GM23248 (cell line): ENCODE measurements at regions not wholly inside any gene's neighbourhood (a gene's known extent, or its start where the extent isn't known, plus 50 kb on each side); places are given as distances from the start of the nearest gene placed in this dataset.

Experiments
- DNase-seq: peaks from one replicate; pipeline ENCODE4 v3.0.0-alpha.2; 2015
- H2AFZ ChIP-seq: fragments of 200-600 bp; sonication (generic); 2 replicates; pipeline ENCODE4 v1.6.1; 2016; ENCODE audit warnings: antibody characterized with exemption
- H3F3A ChIP-seq: fragments of 200-600 bp; sonication (generic); 2 replicates; pipeline ENCODE4 v1.6.1; 2016; ENCODE audit warnings: mild to moderate bottlenecking, antibody characterized with exemption, mixed run types; ENCODE audit not compliant: insufficient read depth
- H3K27ac ChIP-seq: fragments of 200-600 bp; sonication (generic); 2 replicates; pipeline ENCODE4 v1.5.1; 2016; ENCODE audit warnings: mild to moderate bottlenecking
- H3K27me3 ChIP-seq: fragments of 200-600 bp; sonication (generic); replicated peaks from 2 replicates; pipeline ENCODE4 v1.6.1; 2016; ENCODE audit warnings: mild to moderate bottlenecking; ENCODE audit not compliant: insufficient read depth
- H3K36me3 ChIP-seq: fragments of 200-600 bp; sonication (generic); 2 replicates; pipeline ENCODE4 v1.6.1; 2016; ENCODE audit warnings: low read depth, mild to moderate bottlenecking
- H3K4me1 ChIP-seq: fragments of 200-600 bp; sonication (generic); 2 replicates; pipeline ENCODE4 v1.6.1; 2016; ENCODE audit warnings: mild to moderate bottlenecking; ENCODE audit not compliant: insufficient read depth
- H3K4me2 ChIP-seq: fragments of 200-600 bp; sonication (generic); one replicate; pipeline ENCODE4 v1.6.1; 2016; ENCODE audit warnings: mild to moderate bottlenecking; ENCODE audit not compliant: unreplicated experiment
- H3K4me3 ChIP-seq: fragments of 200-600 bp; sonication (generic); 2 replicates; pipeline ENCODE4 v1.5.1; 2016; ENCODE audit warnings: mild to moderate bottlenecking
- H3K79me2 ChIP-seq: fragments of 200-600 bp; sonication (generic); 2 replicates; pipeline ENCODE4 v1.6.1; 2016; ENCODE audit warnings: mild to moderate bottlenecking; ENCODE audit not compliant: insufficient read depth
- H3K9ac ChIP-seq: fragments of 200-600 bp; sonication (generic); 2 replicates; pipeline ENCODE4 v1.6.1; 2016; ENCODE audit warnings: mild to moderate bottlenecking
- H3K9me2 ChIP-seq: fragments of 200-600 bp; sonication (generic); 2 replicates; pipeline ENCODE4 v1.6.1; 2016; ENCODE audit warnings: mixed run types, mild to moderate bottlenecking, moderate library complexity; ENCODE audit not compliant: insufficient read depth
- H3K9me3 ChIP-seq: fragments of 200-600 bp; sonication (generic); one replicate; pipeline ENCODE4 v1.6.1; 2017; ENCODE audit warnings: low read depth
- H4K20me1 ChIP-seq: fragments of 200-600 bp; sonication (generic); 2 replicates; pipeline ENCODE4 v1.6.0; 2016; ENCODE audit not compliant: insufficient read depth
- EZH2 ChIP-seq: fragments of 200-600 bp; sonication (generic); IDR thresholded peaks from 2 replicates; pipeline ENCODE4 v1.6.1; 2018; ENCODE audit warnings: antibody characterized with exemption, mild to moderate bottlenecking; ENCODE audit not compliant: insufficient read depth, poor library complexity, severe bottlenecking
- EZH2phosphoT487 ChIP-seq: fragments of 200-600 bp; sonication (generic); IDR thresholded peaks from 2 replicates; pipeline ENCODE4 v1.6.1; 2018; ENCODE audit warnings: antibody characterized with exemption, moderate library complexity, mild to moderate bottlenecking, low read depth; ENCODE audit not compliant: insufficient read depth
- WGBS, 2 experiments: methylation state at CpG; one replicate each; pipeline ENCODE4 v1.1.6; 2015 to 2017; ENCODE audit warnings: low lambda C conversion rate in 2 of 2, low coverage in 1 of 2; ENCODE audit errors: missing lambda C conversion rate in 2 of 2; 5-methylcytosine and 5-hydroxymethylcytosine counted together
- in situ Hi-C: fragments of 300-500 bp; cut with MboI; formaldehyde crosslinking; loops from 2 replicates; pipeline ENCODE4 v1.15.0; 2020

DNA sequence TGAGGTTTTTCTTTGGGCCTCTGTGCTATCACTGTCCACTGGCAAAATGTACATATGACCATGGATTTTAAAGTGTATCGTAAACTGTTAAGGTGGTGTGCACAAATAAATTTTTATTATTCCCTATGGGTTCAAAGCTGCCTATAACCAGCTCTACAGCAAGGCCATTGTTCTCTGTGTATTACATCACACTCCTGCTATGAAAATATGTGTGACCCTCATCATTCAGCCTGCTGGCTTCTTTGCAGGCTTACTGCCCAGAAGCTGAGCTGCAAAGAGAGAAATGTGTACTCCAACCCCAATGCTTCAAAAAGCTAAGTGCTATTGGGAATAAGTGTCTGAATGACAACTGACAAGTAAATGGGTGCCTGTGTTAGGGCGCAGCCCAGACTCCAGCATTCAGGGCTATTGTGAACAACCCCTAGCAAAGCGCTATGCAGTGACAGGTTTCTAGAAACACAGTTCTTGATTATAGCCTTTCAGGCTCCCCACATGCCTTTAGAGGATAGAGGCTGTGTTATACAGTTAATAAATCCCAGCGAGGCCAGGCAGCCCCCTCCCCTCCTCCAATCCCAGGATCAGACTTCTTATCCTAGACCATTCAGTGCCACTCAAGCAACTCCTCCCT, 220.4 kb upstream of the RADX start:
- 23 to 41% methylated on average over 3 of the region's 4 CpGs for WGBS, 2 experiments
- Histone ChIP-seq H3K79me2 (no peaks in the 10 kb centered on the region), H4K20me1 (no peaks in the 10 kb centered on the region), H3K9me3 (no peaks in the 10 kb centered on the region), H3K4me1 (no peaks in the 10 kb centered on the region), H3K27ac (no peak overlapping the region), H3K4me3 (no peak overlapping the region), H2AFZ (no peak overlapping the region), H3K9ac (no peak overlapping the region), H3K4me2 (no peak overlapping the region), H3K27me3 (no peaks in the 10 kb centered on the region), H3F3A (no peaks in the 10 kb centered on the region), H3K9me2 (no peaks in the 10 kb centered on the region), H3K36me3 (no peaks in the 10 kb centered on the region)
- DNase-seq: no peak
- TF ChIP-seq EZH2 (no peak), EZH2phosphoT487 (no peak)
- in situ Hi-C loops: no loop called here

GRCh38 chrX:106392346-106392745, 219.4 kb upstream of the RADX start:
- Histone ChIP-seq H3K9me2 (no peaks in the 10 kb centered on the region), H3K4me2 (no peak overlapping the region), H3K79me2 (no peaks in the 10 kb centered on the region), H4K20me1 (no peaks in the 10 kb centered on the region), H3K27ac (no peak overlapping the region), H3K4me1 (no peaks in the 10 kb centered on the region), H2AFZ (no peak overlapping the region), H3F3A (no peaks in the 10 kb centered on the region), H3K9ac (no peak overlapping the region), H3K4me3 (no peak overlapping the region), H3K9me3 (no peaks in the 10 kb centered on the region), H3K36me3 (no peaks in the 10 kb centered on the region), H3K27me3 (no peaks in the 10 kb centered on the region)
- WGBS, 2 experiments: 14% methylated on average over 1 of the region's 1 CpG; no CpG with 5 or more reads in 1 of the 2 experiments
- no peak for DNase-seq
- TF ChIP-seq EZH2phosphoT487: no peak
- TF ChIP-seq EZH2: no peak
- in situ Hi-C loops: no loop called here

DNA sequence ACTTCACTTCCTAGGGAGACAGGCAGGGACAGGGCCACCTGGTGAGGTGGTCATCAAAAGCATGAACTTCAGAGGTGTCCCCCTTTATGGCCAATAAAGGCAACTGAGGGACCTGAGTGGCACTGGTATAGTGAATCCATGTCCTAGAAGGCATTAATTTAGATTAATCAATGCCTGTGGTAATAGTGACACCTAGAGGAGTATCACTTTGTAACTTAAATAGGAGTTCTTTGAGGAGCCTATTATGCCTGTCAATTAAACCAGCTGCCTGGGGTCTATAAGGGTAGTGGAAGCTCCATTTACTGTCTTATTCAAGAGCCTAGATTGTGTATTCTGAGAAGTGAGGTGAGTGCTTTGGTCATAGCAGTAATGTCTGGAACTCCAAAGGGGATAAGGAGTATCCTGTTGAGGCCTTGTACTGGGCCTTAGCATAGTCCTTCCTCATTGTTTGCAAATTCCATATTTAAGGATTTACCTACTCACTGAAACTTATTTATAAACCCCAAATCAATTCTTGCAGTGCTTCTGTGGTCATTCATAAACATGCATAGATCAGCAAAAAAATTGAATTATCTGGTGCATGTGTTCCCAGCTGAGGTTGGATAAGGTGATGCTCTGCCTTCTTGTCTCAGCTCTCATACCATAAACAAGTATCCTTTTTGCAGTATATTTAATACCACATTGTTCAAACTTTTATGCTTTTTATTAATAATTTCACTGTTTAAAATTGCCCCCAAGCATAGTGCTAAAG, 213.8 kb upstream of the RADX start:
- no peaks in the 10 kb centered on the region for H3K9me3 ChIP-seq
- no peak overlapping the region for H3K27ac ChIP-seq
- no peaks in the 10 kb centered on the region for H3K27me3 ChIP-seq
- H3K9ac ChIP-seq: no peak overlapping the region
- no peak overlapping the region for H3K4me2 ChIP-seq
- DNase-seq: no peak
- H3K9me2 ChIP-seq: no peaks in the 10 kb centered on the region
- no peaks in the 10 kb centered on the region for H3F3A ChIP-seq
- H4K20me1 ChIP-seq: no peaks in the 10 kb centered on the region
- no peaks in the 10 kb centered on the region for H3K4me1 ChIP-seq
- H3K79me2 ChIP-seq: no peaks in the 10 kb centered on the region
- H3K36me3 ChIP-seq: no peaks in the 10 kb centered on the region
- in situ Hi-C loops: no loop called here
- no peak overlapping the region for H3K4me3 ChIP-seq
- TF ChIP-seq EZH2 (no peak), EZH2phosphoT487 (no peak)
- H2AFZ ChIP-seq: no peak overlapping the region

DNA sequence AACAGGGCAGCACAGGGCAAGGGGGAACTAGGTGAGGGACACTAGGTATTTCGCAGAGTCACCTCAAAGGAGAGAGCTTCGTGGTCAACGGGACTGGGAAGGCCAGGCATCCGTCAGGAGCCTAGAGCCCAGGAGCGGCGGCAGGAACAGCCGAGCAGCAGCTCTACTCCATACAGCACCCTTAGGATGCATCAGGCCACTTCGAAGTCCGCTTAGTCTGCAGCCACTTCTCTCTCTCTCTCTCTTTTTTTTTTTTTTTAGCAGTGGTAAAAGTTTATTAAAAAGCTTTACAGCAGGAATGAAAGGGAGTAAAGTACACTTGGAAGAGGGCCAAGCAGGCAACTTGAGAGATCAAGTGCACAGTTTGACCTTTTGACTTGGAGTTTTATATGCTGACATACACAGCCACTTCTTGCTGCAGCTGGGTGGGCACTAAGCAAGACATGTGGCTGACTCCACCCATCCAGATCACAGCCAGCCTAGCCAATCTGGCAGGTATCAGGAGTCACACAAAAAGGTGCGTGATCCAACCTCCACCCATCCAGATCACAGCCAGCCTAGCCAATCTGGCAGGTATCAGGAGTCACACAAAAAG, 209.7 kb upstream of the RADX start:
- Histone ChIP-seq H3K4me3 (no peak overlapping the region), H3K27ac (no peak overlapping the region), H3K4me1 (no peaks in the 10 kb centered on the region), H3K9me3 (no peaks in the 10 kb centered on the region), H4K20me1 (no peaks in the 10 kb centered on the region), H3K4me2 (no peak overlapping the region), H3K79me2 (no peaks in the 10 kb centered on the region), H3K36me3 (no peaks in the 10 kb centered on the region), H3K9me2 (no peaks in the 10 kb centered on the region), H3F3A (no peaks in the 10 kb centered on the region), H3K27me3 (no peaks in the 10 kb centered on the region), H3K9ac (no peak overlapping the region), H2AFZ (no peak overlapping the region)
- no peak for DNase-seq
- 19 to 23% methylated on average over 9 to 10 of the region's 10 CpGs for WGBS, 2 experiments
- in situ Hi-C loops: no loop called here
- no peak for TF ChIP-seq EZH2
- no peak for TF ChIP-seq EZH2phosphoT487
